K562 (cell line): ENCODE measurements at regions not wholly inside any gene's neighbourhood (a gene's known extent, or its start where the extent isn't known, plus 50 kb on each side); places are given as distances from the start of the nearest gene placed in this dataset.

Source experiments
- ATAC-seq: fragments of 200-7000 bp; cut with Tn5 transposase; 3 replicates; pipeline ENCODE4 v1.9.1; 2020; ENCODE audit warnings: moderate library complexity
- BruUV-seq: library from RNA; stranded (reverse); fragments of 400-500 nt; replicated peaks from 2 replicates; lab custom pipeline; 2021; lab: Mats Ljungman, UMichigan
- CTCF ChIA-PET: fragments of 300-600 bp; formaldehyde crosslinking; extraction: SDS; loops from one replicate; lab custom pipeline; 2021; ENCODE audit warnings: low intra/inter-chr PET ratio; lab: Yijun Ruan, JAX
- POLR2A ChIA-PET: fragments of 300-600, 350-650 bp; sonication (Branson Sonifier 250); formaldehyde crosslinking; extraction: SDS; loops from one replicate; lab custom pipeline; 2021; ENCODE audit warnings: antibody characterized with exemption, inconsistent platforms; lab: Yijun Ruan, JAX
- DNase-seq, 4 experiments: peaks; one replicate each; pipeline versions ENCODE4 v3.0.0 to v3.0.0-alpha.2; 2011 to 2018; ENCODE audit warnings: low spot score in 3 of 4, mixed read lengths in 3 of 4; ENCODE audit errors: extremely low read depth in 1 of 4
- FAIRE-seq: peaks from 2 replicates; lab custom pipeline; 2011; peaks lifted over from hg19 to GRCh38; lab: Jason Lieb, UNC
- H2AFZ ChIP-seq: 2 replicates; pipeline ENCODE4 v1.6.0; 2011; ENCODE audit warnings: low read depth, low read length, control low read depth, inconsistent platforms
- H3K27ac ChIP-seq: fragments of 200-600 bp; 3 replicates; pipeline ENCODE4 v1.8.0; 2011; ENCODE audit warnings: low read depth, mild to moderate bottlenecking, control low read depth, inconsistent platforms, low read length, moderate library complexity, mixed read lengths; ENCODE audit errors: extremely low read depth
- H3K27me3 ChIP-seq, 2 experiments: fragments of 300-600 bp in 1 of 2; 2 replicates in 1 of 2; 3 replicates in 1 of 2; pipeline versions ENCODE4 v1.6.0 to v1.8.0; 2011; ENCODE audit warnings: inconsistent platforms in 2 of 2, low read length in 2 of 2, mild to moderate bottlenecking in 1 of 2, mixed read lengths in 1 of 2, moderate library complexity in 1 of 2; ENCODE audit not compliant: control insufficient read depth in 2 of 2, insufficient read depth in 2 of 2
- H3K36me3 ChIP-seq: fragments of 300-600 bp; 3 replicates; pipeline ENCODE4 v1.8.0; 2011; ENCODE audit warnings: mild to moderate bottlenecking, low read length, inconsistent platforms; ENCODE audit not compliant: control insufficient read depth, insufficient read depth
- H3K4me1 ChIP-seq, 2 experiments: fragments of 200-600 bp in 1 of 2; replicated peaks in 1 of 2; 2 replicates in 1 of 2; 3 replicates in 1 of 2; pipeline versions ENCODE4 v1.5.1 to v1.8.0; 2011; ENCODE audit warnings: inconsistent platforms in 2 of 2, low read length in 2 of 2, mild to moderate bottlenecking in 1 of 2, mixed read lengths in 1 of 2, moderate library complexity in 1 of 2; ENCODE audit not compliant: control insufficient read depth in 2 of 2, insufficient read depth in 2 of 2
- H3K4me2 ChIP-seq: 2 replicates; pipeline ENCODE4 v1.6.1; 2011; ENCODE audit warnings: low read length, control low read depth, inconsistent platforms, mixed read lengths; ENCODE audit not compliant: insufficient read depth
- H3K4me3 ChIP-seq: fragments of 200-600 bp; sonication (generic), shearing (Covaris generic); 2 replicates; pipeline ENCODE4 v1.5.1; 2016; ENCODE audit warnings: control low read depth, inconsistent platforms
- H3K79me2 ChIP-seq: fragments of 200-600 bp; 3 replicates; pipeline ENCODE4 v1.8.0; 2011; ENCODE audit warnings: low read length, inconsistent platforms; ENCODE audit not compliant: control insufficient read depth, insufficient read depth
- H3K9ac ChIP-seq, 2 experiments: 2 replicates each; pipeline versions ENCODE4 v1.6.0 to v1.6.1; 2011; ENCODE audit warnings: low read depth in 2 of 2, low read length in 2 of 2, control low read depth in 1 of 2, inconsistent platforms in 1 of 2, mild to moderate bottlenecking in 1 of 2, mixed read lengths in 1 of 2; ENCODE audit not compliant: insufficient read depth in 1 of 2
- H3K9me1 ChIP-seq: one replicate; pipeline ENCODE4 v1.6.0; 2011; ENCODE audit warnings: inconsistent platforms, mild to moderate bottlenecking, low read length, moderate library complexity; ENCODE audit not compliant: control insufficient read depth, insufficient read depth
- H3K9me3 ChIP-seq: replicated peaks from 2 replicates; pipeline ENCODE4 v1.5.1; 2011; ENCODE audit warnings: low read depth, low read length, inconsistent platforms; ENCODE audit not compliant: control insufficient read depth, insufficient read depth
- H4K20me1 ChIP-seq: replicated peaks from 2 replicates; pipeline ENCODE4 v1.6.1; 2011; ENCODE audit warnings: low read length, inconsistent platforms, mixed read lengths; ENCODE audit not compliant: control insufficient read depth, insufficient read depth
- ASH1L ChIP-seq: fragments of 450-650 bp; IDR thresholded peaks from 2 replicates; pipeline ENCODE4 v1.6.1; 2018; ENCODE audit warnings: borderline replicate concordance, mild to moderate bottlenecking, low read depth; ENCODE audit not compliant: partially characterized antibody
- CREB3 ChIP-seq: fragments of 450-650 bp; conservative IDR thresholded peaks from 2 replicates; pipeline ENCODE4 v1.6.1; 2016; ENCODE audit warnings: missing genetic modification characterization, low read depth, mild to moderate bottlenecking, missing compliant biosample characterization, moderate library complexity
- ELF4 ChIP-seq: fragments of 450-650 bp; formaldehyde crosslinking; IDR thresholded peaks from 2 replicates; pipeline ENCODE4 v1.4.0; 2022; ENCODE audit warnings: missing genetic modification characterization
- ESRRB ChIP-seq: fragments of 250-450 bp; sonication (Bioruptor Pico); IDR thresholded peaks from 2 replicates; pipeline ENCODE4 v1.5.0; 2020; ENCODE audit warnings: mild to moderate bottlenecking, moderate library complexity, borderline replicate concordance
- HBP1 ChIP-seq: fragments of 450-650 bp; formaldehyde crosslinking; IDR thresholded peaks from 2 replicates; pipeline ENCODE4 v1.4.0; 2022; ENCODE audit warnings: missing genetic modification characterization
- LEF1 ChIP-seq: fragments of 450-650 bp; IDR thresholded peaks from 2 replicates; pipeline ENCODE4 v1.6.1; 2016; ENCODE audit warnings: mild to moderate bottlenecking
- MBD1 ChIP-seq: fragments of 250-450 bp; sonication (Bioruptor Pico); IDR thresholded peaks from 2 replicates; pipeline ENCODE4 v1.8.0; 2022; ENCODE audit warnings: inconsistent platforms
- NFRKB ChIP-seq: fragments of 450-650 bp; IDR thresholded peaks from 2 replicates; pipeline ENCODE4 v1.6.1; 2016; ENCODE audit warnings: low read depth
- RAD21 ChIP-seq, 2 experiments: fragments of 250-450 bp in 1 of 2; fragments of 450-650 bp in 1 of 2; sonication (Bioruptor Pico) in 1 of 2; formaldehyde crosslinking in 1 of 2; IDR thresholded peaks in 1 of 2; conservative IDR thresholded peaks in 1 of 2; 2 replicates each; pipeline versions ENCODE4 v1.4.0 to v1.8.0; 2020 to 2022; ENCODE audit warnings: mild to moderate bottlenecking in 2 of 2, moderate library complexity in 1 of 2
- SMAD4 ChIP-seq: fragments of 250-450 bp; sonication (Bioruptor Pico); conservative IDR thresholded peaks from 2 replicates; pipeline ENCODE4 v1.8.0; 2021; ENCODE audit warnings: inconsistent platforms, mild to moderate bottlenecking, moderate library complexity
- SRSF3 ChIP-seq: fragments of 200-400 bp; formaldehyde crosslinking; IDR thresholded peaks from 2 replicates; pipeline ENCODE4 v1.6.1; 2016; ENCODE audit warnings: mild to moderate bottlenecking, low read length, moderate library complexity; ENCODE audit not compliant: insufficient read depth
- U2AF1 ChIP-seq: fragments of 200-400 bp; formaldehyde crosslinking; optimal IDR thresholded peaks from 2 replicates; pipeline ENCODE3; 2017; ENCODE audit warnings: mild to moderate bottlenecking, low read depth, low read length, moderate library complexity
- ZNF507 ChIP-seq: conservative IDR thresholded peaks from 2 replicates; pipeline ENCODE4 v1.6.1; 2017; ENCODE audit warnings: missing genetic modification characterization, missing compliant biosample characterization
- ZNF644 ChIP-seq: fragments of 200-800 bp; sonication (Bioruptor generic); IDR thresholded peaks from 2 replicates; pipeline ENCODE4 v1.6.1; 2016; ENCODE audit warnings: low read depth, missing genetic modification characterization, missing compliant biosample characterization
- WGBS: fragments of 100-300 bp; shearing (Covaris generic); methylation state at CpG from one replicate; pipeline ENCODE4 v1.1.6; 2016; ENCODE audit warnings: low coverage, mixed read lengths; ENCODE audit not compliant: insufficient coverage; ENCODE audit errors: missing lambda C conversion rate; 5-methylcytosine and 5-hydroxymethylcytosine counted together
- in situ Hi-C: fragments of 300-500 bp; cut with MboI; formaldehyde crosslinking; loops from 4 replicates; pipeline ENCODE4 v1.15.0; 2018; ENCODE audit warnings: inconsistent platforms, mixed read lengths
- intact Hi-C: fragments of 100-400 bp; cut with micrococcal nuclease; formaldehyde crosslinking; loops from 2 replicates; pipeline ENCODE4 v1.14.2; 2022
- TF ChIP-seq, protein P1 (sequence below): IDR thresholded peaks from 2 replicates; pipeline ENCODE4 v1.6.1; 2016; ENCODE audit warnings: missing genetic modification characterization, missing compliant biosample characterization
- TF ChIP-seq, protein P2 (sequence below): fragments of 450-650 bp; IDR thresholded peaks from 2 replicates; pipeline ENCODE4 v1.6.1; 2016; ENCODE audit warnings: borderline replicate concordance

DNA sequence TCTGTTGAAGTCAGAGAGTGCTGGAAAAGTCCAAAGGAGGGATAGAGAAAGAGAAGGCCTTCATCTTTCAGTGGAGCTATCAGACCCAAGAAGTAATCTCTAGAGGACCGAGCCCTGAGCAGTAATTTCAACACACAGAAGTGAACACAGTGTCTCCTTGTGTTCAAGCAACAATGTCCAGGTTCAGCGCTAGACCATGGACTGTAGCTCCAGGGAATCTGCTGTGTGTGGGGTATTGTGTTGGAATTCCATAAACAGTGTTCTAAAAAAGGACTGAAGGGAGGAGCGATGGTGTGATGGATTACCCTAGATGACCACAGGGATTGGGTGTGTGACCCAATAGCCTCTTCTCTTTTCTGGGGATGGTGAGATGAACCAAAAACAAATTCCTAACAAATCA, 165.9 kb downstream of the BLID start:
- Histone ChIP-seq H3K4me3 (no peak overlapping the region), H3K4me1 (no peaks in the 10 kb centered on the region), H3K27me3 (no peaks in the 10 kb centered on the region), H3K9me1 (no peaks in the 10 kb centered on the region), H3K79me2 (no peaks in the 10 kb centered on the region), H3K27ac (no peak overlapping the region), H4K20me1 (no peaks in the 10 kb centered on the region), H3K4me2 (no peak overlapping the region), H2AFZ (no peak overlapping the region), H3K36me3 (no peaks in the 10 kb centered on the region), H3K9ac (no peak overlapping the region), H3K9me3 (peaks cover 2% of the 10 kb centered on the region; the same call in 1 of the 2 replicates)
- BruUV-seq, result no TSS peak
- POLR2A ChIA-PET, result no interaction called here
- ATAC-seq (no peak), DNase-seq (no peak), FAIRE-seq (no peak)
- intact Hi-C loops (no loop called here), in situ Hi-C loops (no loop called here)
- 0% methylated on average over 3 of the region's 3 CpGs for WGBS
- CTCF ChIA-PET, result no interaction called here
- TF ChIP-seq ZNF507 (tag) (no peak), RAD21 (CRISPR knock-in tag; conservative IDR thresholded peaks at IDR 0.05 in 1 of 2, IDR thresholded peaks at IDR 0.05 in 1 of 2) (no peak), ESRRB (CRISPR knock-in tag) (no peak), ASH1L (no peak), NFRKB (no peak), SRSF3 (no peak), CREB3 (tag) (no peak), SMAD4 (CRISPR knock-in tag) (no peak), MBD1 (CRISPR knock-in tag) (no peak), ELF4 (CRISPR knock-in tag) (no peak), HBP1 (CRISPR knock-in tag) (no peak), U2AF1 (no peak), ZNF644 (no peak), LEF1 (no peak)
- TF ChIP-seq, protein P1, sequence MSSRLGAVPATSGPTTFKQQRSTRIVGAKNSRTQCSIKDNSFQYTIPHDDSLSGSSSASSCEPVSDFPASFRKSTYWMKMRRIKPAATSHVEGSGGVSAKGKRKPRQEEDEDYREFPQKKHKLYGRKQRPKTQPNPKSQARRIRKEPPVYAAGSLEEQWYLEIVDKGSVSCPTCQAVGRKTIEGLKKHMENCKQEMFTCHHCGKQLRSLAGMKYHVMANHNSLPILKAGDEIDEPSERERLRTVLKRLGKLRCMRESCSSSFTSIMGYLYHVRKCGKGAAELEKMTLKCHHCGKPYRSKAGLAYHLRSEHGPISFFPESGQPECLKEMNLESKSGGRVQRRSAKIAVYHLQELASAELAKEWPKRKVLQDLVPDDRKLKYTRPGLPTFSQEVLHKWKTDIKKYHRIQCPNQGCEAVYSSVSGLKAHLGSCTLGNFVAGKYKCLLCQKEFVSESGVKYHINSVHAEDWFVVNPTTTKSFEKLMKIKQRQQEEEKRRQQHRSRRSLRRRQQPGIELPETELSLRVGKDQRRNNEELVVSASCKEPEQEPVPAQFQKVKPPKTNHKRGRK (tag), result no peak
- TF ChIP-seq, protein P2, sequence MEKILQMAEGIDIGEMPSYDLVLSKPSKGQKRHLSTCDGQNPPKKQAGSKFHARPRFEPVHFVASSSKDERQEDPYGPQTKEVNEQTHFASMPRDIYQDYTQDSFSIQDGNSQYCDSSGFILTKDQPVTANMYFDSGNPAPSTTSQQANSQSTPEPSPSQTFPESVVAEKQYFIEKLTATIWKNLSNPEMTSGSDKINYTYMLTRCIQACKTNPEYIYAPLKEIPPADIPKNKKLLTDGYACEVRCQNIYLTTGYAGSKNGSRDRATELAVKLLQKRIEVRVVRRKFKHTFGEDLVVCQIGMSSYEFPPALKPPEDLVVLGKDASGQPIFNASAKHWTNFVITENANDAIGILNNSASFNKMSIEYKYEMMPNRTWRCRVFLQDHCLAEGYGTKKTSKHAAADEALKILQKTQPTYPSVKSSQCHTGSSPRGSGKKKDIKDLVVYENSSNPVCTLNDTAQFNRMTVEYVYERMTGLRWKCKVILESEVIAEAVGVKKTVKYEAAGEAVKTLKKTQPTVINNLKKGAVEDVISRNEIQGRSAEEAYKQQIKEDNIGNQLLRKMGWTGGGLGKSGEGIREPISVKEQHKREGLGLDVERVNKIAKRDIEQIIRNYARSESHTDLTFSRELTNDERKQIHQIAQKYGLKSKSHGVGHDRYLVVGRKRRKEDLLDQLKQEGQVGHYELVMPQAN, result no peak
